ENCODE measurements at regions not wholly inside any gene's neighbourhood (a gene's known extent, or its start where the extent isn't known, plus 50 kb on each side); places are given as distances from the start of the nearest gene placed in this dataset.
"Not testable (repeated sequence)": the region's sequence is repeated elsewhere in the genome, so short reads cannot be mapped to it uniquely, and the experiment has no call there.

DNA sequence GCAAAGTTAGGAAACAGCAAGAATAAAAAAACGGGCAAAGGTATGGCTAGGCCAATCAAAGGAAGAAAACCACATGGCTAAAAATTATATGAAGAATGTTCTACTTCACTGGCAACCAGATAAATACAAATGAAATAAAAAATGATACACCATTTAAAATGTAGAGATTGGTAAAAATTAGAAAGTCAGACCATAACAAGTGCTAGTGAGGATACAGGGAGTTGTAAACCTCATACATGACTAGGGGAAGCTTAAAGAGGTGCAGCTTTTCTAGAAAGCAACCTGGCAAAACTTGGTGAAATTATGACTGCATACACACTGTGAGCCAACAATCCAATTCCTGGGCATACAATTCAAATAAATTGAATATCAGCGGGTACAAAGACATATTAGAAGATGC lies 119.0 kb upstream of the LIFR start:
- no peak for DNase-seq (ENCODE audit: low spot score)
- ATAC-seq, result no peak

DNA sequence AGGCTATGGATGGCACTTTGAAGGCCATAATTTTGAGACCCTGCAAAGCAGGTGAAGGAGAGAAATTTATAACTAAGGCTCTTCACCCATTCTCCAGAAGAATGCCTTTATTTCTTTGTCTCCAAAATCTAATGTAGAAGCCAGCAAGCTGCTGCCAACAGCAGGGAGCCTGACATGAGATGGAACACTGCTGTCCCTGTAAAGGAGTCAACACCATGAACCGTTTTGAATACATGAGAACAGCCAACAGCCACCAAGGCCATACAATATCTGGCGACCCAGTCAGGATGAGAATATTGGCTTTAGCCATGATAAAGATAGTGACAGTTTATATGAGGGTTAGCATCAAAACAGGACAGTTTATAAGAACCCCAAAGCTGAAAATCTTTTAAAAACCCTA lies 121.2 kb upstream of the LIFR start:
- ATAC-seq (no peak), DNase-seq (ENCODE audit: low spot score) (no peak)

DNA sequence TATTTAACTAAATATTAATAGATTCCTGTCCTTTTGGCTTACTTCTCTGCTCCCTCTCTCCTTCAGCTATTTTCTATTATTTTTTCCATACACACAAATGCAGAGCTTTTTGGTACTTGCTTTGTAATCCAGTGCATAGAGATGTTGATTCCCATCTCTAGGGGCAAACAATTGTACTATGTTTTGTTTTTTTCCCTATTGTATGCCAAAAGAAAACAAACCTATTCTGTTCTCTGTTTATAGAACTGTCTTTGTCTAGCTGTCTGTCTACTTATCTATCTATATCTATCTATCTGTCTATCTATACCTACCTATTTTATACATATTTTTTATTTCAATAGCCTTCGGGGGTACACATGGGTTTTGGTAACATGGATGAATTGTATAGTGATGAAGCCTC lies 121.6 kb upstream of the LIFR start:
- no peak for DNase-seq (ENCODE audit: low spot score)
- ATAC-seq, result no peak

- not testable (repeated sequence) for DNase-seq (ENCODE audit: low spot score); ATAC-seq
Observed at GRCh38 chr5:38678697-38679096, 122.3 kb upstream of the LIFR start.

DNA sequence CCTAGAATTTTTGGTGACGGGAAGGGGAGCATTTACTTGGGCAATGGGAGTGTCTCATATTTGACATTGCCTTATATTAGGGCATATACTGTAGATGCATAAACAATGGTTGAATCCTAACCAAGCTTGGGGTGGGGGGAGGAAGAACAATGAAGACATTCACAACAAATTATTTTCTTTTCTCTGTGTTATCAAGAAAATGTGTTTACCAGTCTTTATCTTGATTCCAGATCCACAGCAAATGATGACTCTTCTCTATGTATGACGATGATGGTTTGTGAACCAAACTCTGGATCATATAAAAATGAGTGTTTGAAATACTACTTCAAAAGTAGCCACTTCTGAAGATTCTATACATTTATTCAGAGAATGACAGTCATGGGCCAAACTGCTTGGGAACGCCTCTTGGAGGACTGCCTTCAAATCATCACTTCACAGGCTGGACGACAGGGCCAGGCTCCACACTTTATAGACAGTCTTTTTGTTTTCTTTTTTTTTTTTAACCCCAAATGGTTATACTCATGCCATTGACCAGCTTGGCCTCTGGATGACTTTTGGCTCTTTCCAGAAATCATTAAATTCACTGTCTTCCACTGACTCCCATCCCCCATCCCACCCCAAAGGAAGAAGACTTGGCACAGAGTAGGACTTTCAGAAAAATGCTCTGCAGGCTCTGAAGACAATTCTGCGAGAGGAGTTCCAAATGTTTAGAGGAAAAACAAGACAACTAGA lies 123.8 kb upstream of the LIFR start:
- ATAC-seq, result no peak

DNA sequence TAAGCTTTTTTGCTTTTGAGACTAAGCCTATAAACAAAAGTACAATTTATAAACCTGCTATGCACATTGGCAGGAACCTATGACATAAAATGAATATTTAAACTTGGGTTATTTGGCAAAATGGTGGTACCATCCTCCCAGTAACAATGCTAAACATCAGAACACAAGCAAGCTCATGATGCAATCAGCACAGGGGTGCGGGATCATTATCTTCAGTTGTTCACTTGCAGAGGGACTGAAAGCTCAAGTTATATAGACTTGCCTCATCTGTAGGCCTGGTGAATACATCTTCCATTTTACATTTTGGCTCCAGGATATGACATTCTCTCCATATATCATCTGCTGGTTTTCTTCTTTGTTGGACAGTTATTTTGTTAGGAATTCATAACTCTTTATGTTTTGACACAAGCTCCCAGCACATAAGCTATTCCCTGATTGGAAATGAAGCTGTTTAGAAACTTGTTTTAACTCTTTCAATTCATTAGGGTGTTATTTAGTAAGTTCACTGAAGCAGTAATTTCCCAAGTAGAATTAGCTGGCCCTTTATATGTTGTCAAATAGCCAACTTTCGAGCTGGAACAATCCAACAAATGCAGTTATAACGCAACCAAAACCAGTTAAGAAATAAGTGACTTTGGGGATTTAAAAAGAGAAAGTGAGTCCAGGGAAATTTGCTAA lies 124.7 kb upstream of the LIFR start:
- ATAC-seq (no peak), DNase-seq (ENCODE audit: low spot score) (no peak)

More for the DNA sequence above, 123.8 kb upstream of the LIFR start:
- DNase-seq (ENCODE audit: low spot score), result no peak

GRCh38 chr5:38681966-38682365 lies 125.5 kb upstream of the LIFR start:
- DNase-seq (ENCODE audit: low spot score), result no peak
- ATAC-seq, result no peak

DNA sequence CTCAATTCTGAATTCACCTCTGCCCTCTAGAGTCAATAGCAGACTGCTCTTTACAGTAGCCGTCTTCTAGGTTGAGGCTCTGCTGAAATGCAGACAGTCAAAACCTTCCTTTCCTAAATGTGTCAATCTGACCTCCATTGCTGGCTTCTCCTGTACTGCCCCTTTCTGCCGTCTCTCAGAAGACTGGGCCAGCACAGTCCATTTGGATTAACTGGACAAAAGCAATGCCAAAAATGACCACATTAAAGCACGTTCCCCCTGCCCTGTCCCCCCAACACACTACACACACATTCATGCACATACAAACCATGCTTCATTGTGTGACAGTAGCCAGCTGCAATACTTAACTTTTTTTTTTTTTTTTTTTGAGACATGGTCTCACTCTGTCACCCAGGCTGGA lies 130.2 kb upstream of the LIFR start:
- DNase-seq (ENCODE audit: low spot score) (no peak), ATAC-seq (no peak)

DNA sequence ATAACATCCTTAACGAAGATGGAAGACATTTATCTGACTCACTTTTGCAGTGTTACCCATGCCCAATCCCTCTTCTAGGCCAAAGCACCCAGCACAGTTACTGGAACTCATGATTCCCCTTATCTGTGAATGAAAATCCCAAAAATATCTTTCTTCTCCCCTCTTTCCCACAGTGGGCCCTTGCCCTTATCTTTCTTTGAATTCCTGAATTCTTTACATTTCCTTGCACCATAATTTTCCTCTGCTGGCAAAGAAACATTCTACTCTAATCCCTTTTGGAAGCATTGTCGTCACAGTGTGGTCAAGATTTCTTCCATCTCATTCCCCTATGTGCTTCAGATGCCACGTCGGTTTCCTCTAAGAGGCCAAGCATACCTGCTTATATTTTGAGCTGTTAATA lies 135.9 kb upstream of the LIFR start:
- ATAC-seq, result no peak
- no peak for DNase-seq (ENCODE audit: low spot score)

- ATAC-seq, result no peak
- DNase-seq (ENCODE audit: low spot score), result no peak
Observed at GRCh38 chr5:38692781-38693527, 136.5 kb upstream of the LIFR start.

DNA sequence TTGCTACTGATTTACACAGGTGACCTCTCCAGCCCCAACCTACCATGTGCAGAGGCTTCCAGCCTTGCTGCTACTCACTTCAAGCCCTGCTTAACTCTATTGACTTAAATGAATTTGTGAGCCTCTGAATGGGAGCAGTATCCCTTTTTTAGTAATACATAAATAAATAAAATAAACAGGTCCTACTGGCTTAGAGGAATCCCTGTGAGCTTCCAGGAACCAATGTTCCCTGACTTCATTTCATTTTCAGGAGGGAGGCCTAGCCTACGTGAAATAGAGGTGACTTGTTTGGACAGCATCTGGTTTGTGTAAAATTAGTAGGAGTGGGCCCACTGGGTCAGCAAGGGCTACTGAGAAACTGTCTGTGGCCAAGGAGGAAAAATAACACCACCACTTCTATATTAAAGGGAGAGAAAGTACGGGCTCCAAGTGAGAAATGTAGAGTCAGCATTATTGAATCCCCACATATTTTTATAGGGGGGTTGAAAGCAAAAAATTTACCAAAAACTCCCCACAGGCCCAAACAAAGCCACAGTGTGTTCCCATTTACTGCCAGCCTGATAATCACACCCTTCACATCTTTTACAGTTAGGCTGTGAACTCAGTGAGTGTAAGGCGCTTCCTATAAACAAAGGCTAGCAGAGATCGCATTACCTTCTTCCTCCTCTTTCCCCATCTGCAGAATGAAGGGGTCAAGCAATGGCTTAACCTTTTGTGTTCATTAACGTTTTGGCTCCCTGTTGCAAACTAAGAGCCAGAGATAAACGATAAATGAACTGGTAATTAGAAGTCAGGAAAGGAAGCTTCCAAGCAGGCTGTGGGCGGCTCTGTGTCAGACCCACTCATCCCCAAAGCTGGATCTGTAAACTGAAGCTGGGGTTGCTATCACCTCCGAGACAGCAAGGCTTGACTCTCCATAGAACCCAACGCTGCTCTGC lies 138.8 kb upstream of the LIFR start:
- DNase-seq (ENCODE audit: low spot score) (no peak), ATAC-seq (peak; percentile 21)

- ATAC-seq, result no peak
- no peak for DNase-seq (ENCODE audit: low spot score)
Observed at GRCh38 chr5:38697013-38697412, 140.6 kb upstream of the LIFR start.

DNA sequence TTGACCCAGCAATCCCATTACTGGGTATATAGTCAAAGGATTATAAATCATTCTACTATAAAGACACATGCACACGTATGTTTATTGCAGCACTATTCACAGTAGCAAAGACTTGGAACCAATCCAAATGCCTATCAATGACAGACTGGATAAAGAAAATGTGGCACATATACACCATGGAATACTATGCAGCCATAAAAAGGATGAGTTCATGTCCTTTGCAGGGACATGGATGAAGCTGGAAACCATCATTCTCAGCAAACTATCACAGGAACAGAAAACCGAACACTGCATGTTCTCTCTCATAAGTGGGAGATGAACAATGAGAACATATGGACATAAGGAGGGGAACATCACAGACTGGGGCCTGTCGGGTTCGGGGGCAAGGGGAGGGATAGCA lies 140.3 kb upstream of the OSMR start:
- DNase-seq (ENCODE audit: low spot score); ATAC-seq: not testable (repeated sequence)

- ATAC-seq, result no peak
- no peak for DNase-seq (ENCODE audit: low spot score)
Observed at GRCh38 chr5:38706376-38706775, 139.4 kb upstream of the OSMR start.

DNA sequence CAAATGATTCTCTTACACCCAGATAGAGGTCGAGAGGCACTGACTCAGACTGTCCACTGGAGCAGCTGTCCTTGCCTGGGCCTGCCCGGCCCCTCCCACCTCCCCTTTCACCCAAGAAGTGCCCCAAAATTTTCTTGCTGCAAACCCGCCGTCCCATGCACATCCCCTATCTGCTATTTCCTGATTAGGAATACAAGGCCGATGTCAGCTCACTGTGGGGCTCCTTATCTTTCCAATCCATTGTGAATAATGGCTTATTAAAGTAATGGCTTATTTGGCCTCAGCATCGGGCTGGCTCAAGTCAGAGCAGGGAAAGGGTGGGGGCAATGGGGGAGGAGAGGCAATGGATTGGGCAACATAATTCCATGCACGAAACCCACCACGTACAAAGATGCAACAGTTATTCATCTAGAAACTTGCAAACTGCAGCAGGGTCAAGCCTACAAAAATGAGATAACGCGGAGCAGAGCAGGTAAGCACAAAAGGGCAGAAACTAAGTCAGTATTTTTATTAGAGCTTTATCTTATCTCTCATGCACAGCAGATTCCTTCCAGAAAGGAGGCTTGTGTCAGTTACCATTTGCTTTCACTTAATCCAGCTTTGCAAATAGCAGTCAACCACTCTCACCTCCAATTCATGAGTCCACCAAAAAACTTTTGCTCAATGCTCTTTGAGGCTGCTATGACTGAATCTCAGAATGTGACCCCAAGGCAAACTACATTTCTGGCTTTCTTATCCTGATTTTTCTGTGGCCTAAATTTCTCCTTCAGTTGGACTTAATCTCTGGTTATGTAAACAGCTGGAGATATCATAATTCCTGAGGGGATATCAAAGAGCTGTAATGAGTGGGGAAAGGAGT lies 138.2 kb upstream of the OSMR start:
- DNase-seq (ENCODE audit: low spot score) (no peak), ATAC-seq (no peak)

DNA sequence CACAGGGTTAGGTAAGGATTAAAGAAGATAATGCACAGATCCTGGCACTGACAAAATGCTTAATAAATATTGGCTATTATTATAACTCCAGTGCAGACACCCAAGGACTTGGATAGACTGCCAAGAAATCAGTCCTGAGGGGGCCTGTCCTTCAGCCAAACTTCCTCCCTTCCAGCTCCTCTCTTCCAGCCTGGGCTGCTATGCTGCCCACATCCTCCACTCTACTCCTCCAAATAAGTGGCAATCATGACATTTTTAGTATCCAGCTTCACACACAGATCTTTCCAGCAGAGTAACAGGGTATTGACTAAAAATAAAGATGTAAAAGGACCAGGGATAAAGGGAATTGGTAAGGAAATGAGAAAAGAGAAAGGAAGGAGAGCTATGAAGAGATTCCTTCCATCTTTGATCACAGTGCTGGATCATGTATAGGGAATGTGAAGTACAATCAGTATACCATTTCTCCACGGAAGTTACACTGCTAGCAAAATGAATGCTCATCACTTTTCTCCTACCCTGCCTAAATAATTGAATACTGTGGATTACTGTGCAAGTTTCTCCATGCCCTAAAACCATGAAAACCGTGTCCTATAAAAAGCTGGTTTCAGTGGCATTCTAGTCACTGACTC lies 136.0 kb upstream of the OSMR start:
- no peak for ATAC-seq
- no peak for DNase-seq (ENCODE audit: low spot score)

GRCh38 chr5:38710627-38711026 lies 135.2 kb upstream of the OSMR start:
- no peak for DNase-seq (ENCODE audit: low spot score)
- ATAC-seq, result no peak

DNA sequence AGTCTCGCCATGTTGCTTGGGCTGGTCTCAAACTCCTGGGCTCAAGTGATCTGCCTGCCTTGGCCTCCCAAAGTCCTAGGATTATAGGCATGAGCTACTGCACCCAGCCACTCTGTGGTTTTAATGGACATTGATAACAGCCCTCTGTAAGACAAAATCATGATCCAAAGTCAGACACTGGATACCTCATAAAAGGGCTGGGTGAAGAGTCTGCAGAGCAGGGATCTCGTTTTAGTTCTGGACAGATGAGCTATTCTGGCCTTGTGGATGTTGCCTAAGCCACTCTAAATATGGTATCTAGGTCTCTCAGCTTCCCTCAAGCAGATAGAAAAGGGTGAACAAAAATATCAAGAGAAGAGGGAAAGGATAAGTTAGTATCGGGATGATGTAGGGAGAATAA lies 133.4 kb upstream of the OSMR start:
- DNase-seq (ENCODE audit: low spot score), result no peak
- ATAC-seq, result no peak

GRCh38 chr5:38714240-38714639 lies 131.6 kb upstream of the OSMR start:
- no peak for DNase-seq (ENCODE audit: low spot score)
- no peak for ATAC-seq
